GM12878 (cell line): ENCODE measurements at regions not wholly inside any gene's neighbourhood (a gene's known extent, or its start where the extent isn't known, plus 50 kb on each side); places are given as distances from the start of the nearest gene placed in this dataset.

Source experiments
- ATAC-seq: fragments of 200-7000 bp; cut with Tn5 transposase; 3 replicates; pipeline ENCODE4 v1.9.1; 2020; ENCODE audit warnings: mild to moderate bottlenecking, moderate library complexity
- BruUV-seq: library from RNA; stranded (reverse); fragments of 400-500 nt; replicated peaks from 2 replicates; lab custom pipeline; 2021; lab: Mats Ljungman, UMichigan
- CTCF ChIA-PET: fragments of 300-600 bp; sonication (Branson Sonifier 250); formaldehyde crosslinking; extraction: SDS; loops from one replicate; lab custom pipeline; 2021; ENCODE audit warnings: inconsistent platforms; lab: Yijun Ruan, JAX
- POLR2A ChIA-PET: fragments of 350-600 bp; formaldehyde crosslinking; extraction: SDS; loops from one replicate; lab custom pipeline; 2021; ENCODE audit warnings: inconsistent platforms; lab: Charles Lee
- RAD21 ChIA-PET: fragments of 300-600 bp; sonication (Branson Sonifier 250); formaldehyde crosslinking; loops from one replicate; lab custom pipeline; 2023; ENCODE audit warnings: antibody characterized with exemption; ENCODE audit not compliant: unreplicated experiment; lab: Charles Lee
- SMC1A ChIA-PET: fragments of 300-600 bp; sonication (Branson Sonifier 250); formaldehyde crosslinking; loops from one replicate; lab custom pipeline; 2023; ENCODE audit not compliant: unreplicated experiment, uncharacterized antibody; lab: Charles Lee
- DNase-seq: peaks from one replicate; pipeline ENCODE4 v3.0.0-alpha.2; 2011; ENCODE audit warnings: low read depth, low spot score
- FAIRE-seq: peaks from 3 replicates; lab custom pipeline; 2011; peaks lifted over from hg19 to GRCh38; lab: Jason Lieb, UNC
- H2AFZ ChIP-seq: 2 replicates; pipeline ENCODE4 v1.6.0; 2011; ENCODE audit warnings: low read depth, low read length, control low read depth; ENCODE audit not compliant: control insufficient read depth
- H3K27ac ChIP-seq: 2 replicates; pipeline ENCODE4 v1.5.1; 2011; ENCODE audit warnings: control low read depth; ENCODE audit not compliant: control insufficient read depth, insufficient read depth
- H3K27me3 ChIP-seq, 2 experiments: replicated peaks in 1 of 2; 2 replicates each; pipeline versions ENCODE4 v1.6.0 to v1.6.1; 2011; ENCODE audit warnings: low read length in 1 of 2; ENCODE audit not compliant: control insufficient read depth in 2 of 2, insufficient read depth in 2 of 2
- H3K36me3 ChIP-seq, 2 experiments: 2 replicates each; pipeline ENCODE4 v1.5.1; 2011; ENCODE audit warnings: low read length in 1 of 2; ENCODE audit not compliant: control insufficient read depth in 2 of 2, insufficient read depth in 2 of 2
- H3K4me1 ChIP-seq: 2 replicates; pipeline ENCODE4 v1.6.1; 2011; ENCODE audit warnings: mild to moderate bottlenecking, low read length, moderate library complexity, mixed read lengths; ENCODE audit not compliant: control insufficient read depth, insufficient read depth
- H3K4me2 ChIP-seq: 2 replicates; pipeline ENCODE4 v1.6.0; 2011; ENCODE audit warnings: control low read depth; ENCODE audit not compliant: control insufficient read depth, insufficient read depth
- H3K4me3 ChIP-seq: fragments of 200-600 bp; sonication (generic); 2 replicates; pipeline ENCODE4 v1.5.1; 2016
- H3K79me2 ChIP-seq: 2 replicates; pipeline ENCODE4 v1.6.0; 2011; ENCODE audit warnings: low read length; ENCODE audit not compliant: control insufficient read depth, insufficient read depth
- H3K9ac ChIP-seq: 2 replicates; pipeline ENCODE4 v1.8.0; 2011; ENCODE audit warnings: low read length, control low read depth, mixed read lengths; ENCODE audit not compliant: control insufficient read depth, insufficient read depth
- H3K9me3 ChIP-seq: replicated peaks from 3 replicates; pipeline ENCODE4 v1.5.1; 2011; ENCODE audit warnings: mild to moderate bottlenecking, low read length; ENCODE audit not compliant: control insufficient read depth, insufficient read depth
- H4K20me1 ChIP-seq: 2 replicates; pipeline ENCODE4 v1.6.0; 2011; ENCODE audit not compliant: control insufficient read depth, insufficient read depth
- CHD1 ChIP-seq: IDR thresholded peaks from 2 replicates; pipeline ENCODE4 v1.6.1; 2012; ENCODE audit warnings: low read depth, low read length, improper control_type of control experiment
- CHD2 ChIP-seq: IDR thresholded peaks from 2 replicates; pipeline ENCODE4 v1.6.1; 2011; ENCODE audit warnings: low read depth, low read length, improper control_type of control experiment, borderline replicate concordance
- E2F4 ChIP-seq: IDR thresholded peaks from 2 replicates; pipeline ENCODE4 v1.6.1; 2012; ENCODE audit warnings: low read depth, low read length, improper control_type of control experiment
- E4F1 ChIP-seq: fragments of 450-650 bp; IDR thresholded peaks from 2 replicates; pipeline ENCODE4 v1.6.1; 2018; ENCODE audit warnings: borderline replicate concordance, mild to moderate bottlenecking; ENCODE audit not compliant: partially characterized antibody
- ELK1 ChIP-seq: IDR thresholded peaks from 2 replicates; pipeline ENCODE4 v1.6.1; 2012; ENCODE audit warnings: low read depth, low read length, improper control_type of control experiment
- KAT2A ChIP-seq: conservative IDR thresholded peaks from 2 replicates; pipeline ENCODE4 v1.6.1; 2011; ENCODE audit warnings: low read depth, low read length; ENCODE audit not compliant: control insufficient read depth
- NFIC ChIP-seq: IDR thresholded peaks from 2 replicates; pipeline ENCODE4 v1.6.1; 2012; ENCODE audit warnings: low read depth, mild to moderate bottlenecking, inconsistent platforms, low read length, moderate library complexity
- NRF1 ChIP-seq: conservative IDR thresholded peaks from 2 replicates; pipeline ENCODE4 v1.6.1; 2011; ENCODE audit warnings: mild to moderate bottlenecking, low read depth, low read length, improper control_type of control experiment
- PML ChIP-seq: IDR thresholded peaks from 2 replicates; pipeline ENCODE4 v1.6.1; 2012; ENCODE audit warnings: low read length, inconsistent platforms
- RFX5 ChIP-seq: IDR thresholded peaks from 2 replicates; pipeline ENCODE4 v1.6.1; 2011; ENCODE audit warnings: low read depth, low read length, improper control_type of control experiment
- TCF12 ChIP-seq: IDR thresholded peaks from 2 replicates; pipeline ENCODE4 v1.6.1; 2011; ENCODE audit warnings: low read depth, mild to moderate bottlenecking, low read length
- TCF3 ChIP-seq: IDR thresholded peaks from 2 replicates; pipeline ENCODE4 v1.6.1; 2012; ENCODE audit warnings: low read depth, mild to moderate bottlenecking, low read length, borderline replicate concordance; ENCODE audit not compliant: insufficient read depth
- ZNF207 ChIP-seq: fragments of 450-650 bp; IDR thresholded peaks from 2 replicates; pipeline ENCODE4 v1.6.1; 2014; ENCODE audit warnings: antibody characterized with exemption, mild to moderate bottlenecking, borderline replicate concordance
- ZNF24 ChIP-seq: fragments of 450-650 bp; IDR thresholded peaks from 2 replicates; pipeline ENCODE4 v1.6.1; 2017; ENCODE audit warnings: antibody characterized with exemption, mild to moderate bottlenecking
- ZNF687 ChIP-seq: fragments of 450-650 bp; IDR thresholded peaks from 2 replicates; pipeline ENCODE4 v1.6.1; 2017; ENCODE audit warnings: mild to moderate bottlenecking, moderate library complexity
- WGBS: methylation state at CpG from one replicate; pipeline ENCODE4 v1.1.6; 2016; ENCODE audit warnings: low lambda C conversion rate; ENCODE audit not compliant: insufficient replicate concordance, insufficient coverage; ENCODE audit errors: missing lambda C conversion rate; 5-methylcytosine and 5-hydroxymethylcytosine counted together
- in situ Hi-C: fragments of 300-500 bp; cut with MboI; formaldehyde crosslinking; loops from 9 replicates; pipeline ENCODE4 v1.14.3; 2018; ENCODE audit warnings: mixed read lengths
- intact Hi-C: fragments of 100-400 bp; cut with micrococcal nuclease; formaldehyde crosslinking; loops from one replicate; pipeline ENCODE4 v1.14.2; 2022; ENCODE audit not compliant: unreplicated experiment

- no peak for TF ChIP-seq ZNF687
- TF ChIP-seq NFIC = no peak
- no peak for TF ChIP-seq TCF12
- TF ChIP-seq ZNF207 = no peak
- TF ChIP-seq CHD2 = no peak
These were observed 1276.6 kb downstream of the BRD1 start (continued) for GRCh38 chr22:48551061-48551460.

- H2AFZ ChIP-seq = no peak overlapping the region
- DNase-seq (no peak), FAIRE-seq (no peak), ATAC-seq (no peak)
- H3K4me2 ChIP-seq = no peak overlapping the region
- in situ Hi-C loops (no loop called here), intact Hi-C loops (no loop called here)
- ChIA-PET CTCF (no interaction called here), POLR2A (no interaction called here), RAD21 (no interaction called here), SMC1A (no interaction called here)
- no peaks in the 10 kb centered on the region for H3K27me3 ChIP-seq
- H3K27ac ChIP-seq = no peak overlapping the region
- no peaks in the 10 kb centered on the region for H3K4me1 ChIP-seq
- WGBS = 36% methylated on average over 8 of the region's 8 CpGs
- H3K4me3 ChIP-seq = no peak overlapping the region
- no TSS peak for BruUV-seq
- no peaks in the 10 kb centered on the region for H3K36me3 ChIP-seq
- H3K9me3 ChIP-seq = no peaks in the 10 kb centered on the region; the same call in 2 of the 3 replicates
- H3K9ac ChIP-seq = no peak overlapping the region
- no peaks in the 10 kb centered on the region for H3K79me2 ChIP-seq
- H4K20me1 ChIP-seq = no peaks in the 10 kb centered on the region
- TF ChIP-seq PML (no peak), E2F4 (no peak), KAT2A (no peak), RFX5 (no peak), ELK1 (no peak), ZNF24 (no peak), CHD1 (no peak), TCF3 (no peak), NRF1 (no peak), E4F1 (no peak)
These were observed 1279.3 kb downstream of the BRD1 start for GRCh38 chr22:48548391-48548790.
